Liver (tissue), 3 donors: ENCODE measurements at regions not wholly inside any gene's neighbourhood (a gene's known extent, or its start where the extent isn't known, plus 50 kb on each side); places are given as distances from the start of the nearest gene placed in this dataset.

Source experiments
- TAF1 ChIP-seq: conservative IDR thresholded peaks from 2 replicates; pipeline ENCODE4 v1.6.1; 2016; ENCODE audit warnings: antibody characterized with exemption, mild to moderate bottlenecking
- TF ChIP-seq, protein P1 (sequence below): IDR thresholded peaks from 2 replicates; pipeline ENCODE4 v1.6.1; 2016; ENCODE audit warnings: antibody characterized with exemption
- TF ChIP-seq, protein P2 (sequence below): fragments of 150-350 bp; IDR thresholded peaks from 2 replicates; pipeline ENCODE4 v1.5.1; 2017; ENCODE audit warnings: improper control_type of control experiment, low read depth, low read length; ENCODE audit not compliant: missing input control
- donor health status: healthy.
- donor health status: healthy.

DNA sequence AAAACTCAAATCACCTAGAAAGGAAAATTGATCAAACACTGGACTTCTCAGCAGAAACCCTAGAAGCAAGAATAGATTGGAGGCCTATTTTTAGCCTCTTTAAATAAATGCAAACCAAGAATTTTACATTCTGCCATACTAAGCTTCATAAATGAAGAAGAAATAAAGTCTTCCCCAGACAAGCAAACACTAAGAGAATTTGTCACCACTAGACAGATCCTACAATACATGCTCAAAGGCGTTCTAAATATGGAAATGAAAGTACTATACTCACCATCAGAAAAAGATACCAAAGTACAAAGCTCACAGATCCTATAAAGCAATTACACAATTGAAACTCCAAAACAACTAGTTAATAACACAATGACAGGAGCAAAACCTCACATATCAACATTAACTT, 578.1 kb downstream of the UQCRFS1 start:
- TF ChIP-seq, protein P1, sequence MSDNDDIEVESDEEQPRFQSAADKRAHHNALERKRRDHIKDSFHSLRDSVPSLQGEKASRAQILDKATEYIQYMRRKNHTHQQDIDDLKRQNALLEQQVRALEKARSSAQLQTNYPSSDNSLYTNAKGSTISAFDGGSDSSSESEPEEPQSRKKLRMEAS: no peak
- TF ChIP-seq, protein P2, sequence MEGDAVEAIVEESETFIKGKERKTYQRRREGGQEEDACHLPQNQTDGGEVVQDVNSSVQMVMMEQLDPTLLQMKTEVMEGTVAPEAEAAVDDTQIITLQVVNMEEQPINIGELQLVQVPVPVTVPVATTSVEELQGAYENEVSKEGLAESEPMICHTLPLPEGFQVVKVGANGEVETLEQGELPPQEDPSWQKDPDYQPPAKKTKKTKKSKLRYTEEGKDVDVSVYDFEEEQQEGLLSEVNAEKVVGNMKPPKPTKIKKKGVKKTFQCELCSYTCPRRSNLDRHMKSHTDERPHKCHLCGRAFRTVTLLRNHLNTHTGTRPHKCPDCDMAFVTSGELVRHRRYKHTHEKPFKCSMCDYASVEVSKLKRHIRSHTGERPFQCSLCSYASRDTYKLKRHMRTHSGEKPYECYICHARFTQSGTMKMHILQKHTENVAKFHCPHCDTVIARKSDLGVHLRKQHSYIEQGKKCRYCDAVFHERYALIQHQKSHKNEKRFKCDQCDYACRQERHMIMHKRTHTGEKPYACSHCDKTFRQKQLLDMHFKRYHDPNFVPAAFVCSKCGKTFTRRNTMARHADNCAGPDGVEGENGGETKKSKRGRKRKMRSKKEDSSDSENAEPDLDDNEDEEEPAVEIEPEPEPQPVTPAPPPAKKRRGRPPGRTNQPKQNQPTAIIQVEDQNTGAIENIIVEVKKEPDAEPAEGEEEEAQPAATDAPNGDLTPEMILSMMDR: no peak
- TF ChIP-seq TAF1: no peak
